HG03442 (cell line): ENCODE measurements at regions not wholly inside any gene's neighbourhood (a gene's known extent, or its start where the extent isn't known, plus 50 kb on each side); places are given as distances from the start of the nearest gene placed in this dataset.

Experiments used
- ATAC-seq: cut with Tn5 transposase; IDR thresholded peaks from one replicate; pipeline ENCODE4 v1.9.1; 2021; ENCODE audit warnings: mild to moderate bottlenecking, moderate library complexity; ENCODE audit not compliant: unreplicated experiment

- no peak for ATAC-seq
Measured at GRCh38 chr6:140138311-140139010, 764.0 kb upstream of the CITED2 start.

- no peak for ATAC-seq
Measured at GRCh38 chr6:140134224-140134623, 759.8 kb upstream of the CITED2 start.

GRCh38 chr6:140130074-140130473, 755.6 kb upstream of the CITED2 start:
- ATAC-seq = no peak

GRCh38 chr6:140124498-140124897, 750.0 kb upstream of the CITED2 start:
- no peak for ATAC-seq

GRCh38 chr6:140108167-140108566, 733.7 kb upstream of the CITED2 start:
- no peak for ATAC-seq

- ATAC-seq = no peak
Measured at GRCh38 chr6:140107216-140107615, 732.8 kb upstream of the CITED2 start.

GRCh38 chr6:140105857-140106256, 731.4 kb upstream of the CITED2 start:
- ATAC-seq = no peak

- no peak for ATAC-seq
Measured at GRCh38 chr6:140105241-140105640, 730.8 kb upstream of the CITED2 start.

GRCh38 chr6:140101818-140102217, 727.4 kb upstream of the CITED2 start:
- ATAC-seq = no peak

GRCh38 chr6:140101367-140101766, 726.9 kb upstream of the CITED2 start:
- peak; percentile 55 for ATAC-seq

- no peak for ATAC-seq
Measured at GRCh38 chr6:140095532-140095931, 721.1 kb upstream of the CITED2 start.

- no peak for ATAC-seq
Measured at GRCh38 chr6:140091895-140092294, 717.4 kb upstream of the CITED2 start.

GRCh38 chr6:140090871-140091270, 716.4 kb upstream of the CITED2 start:
- ATAC-seq = no peak

GRCh38 chr6:140083375-140083774, 708.9 kb upstream of the CITED2 start:
- no peak for ATAC-seq

- no peak for ATAC-seq
Measured at GRCh38 chr6:140082867-140083297, 708.4 kb upstream of the CITED2 start.

- ATAC-seq = no peak
Measured at GRCh38 chr6:140079328-140079727, 704.9 kb upstream of the CITED2 start.

GRCh38 chr6:140078561-140079125, 704.2 kb upstream of the CITED2 start:
- no peak for ATAC-seq

- no peak for ATAC-seq
Measured at GRCh38 chr6:140077827-140078560, 703.5 kb upstream of the CITED2 start.

GRCh38 chr6:140076105-140076504, 701.7 kb upstream of the CITED2 start:
- ATAC-seq = no peak

GRCh38 chr6:140073456-140073855, 699.0 kb upstream of the CITED2 start:
- ATAC-seq = no peak

- no peak for ATAC-seq
Measured at GRCh38 chr6:140071601-140072062, 697.2 kb upstream of the CITED2 start.
